LNCAP (cell line): ENCODE measurements at regions not wholly inside any gene's neighbourhood (a gene's known extent, or its start where the extent isn't known, plus 50 kb on each side); places are given as distances from the start of the nearest gene placed in this dataset.

Experiments
- CTCF ChIP-seq: fragments of 450-650 bp; IDR thresholded peaks from 2 replicates; pipeline ENCODE4 v1.5.1; 2017; ENCODE audit warnings: mild to moderate bottlenecking

DNA sequence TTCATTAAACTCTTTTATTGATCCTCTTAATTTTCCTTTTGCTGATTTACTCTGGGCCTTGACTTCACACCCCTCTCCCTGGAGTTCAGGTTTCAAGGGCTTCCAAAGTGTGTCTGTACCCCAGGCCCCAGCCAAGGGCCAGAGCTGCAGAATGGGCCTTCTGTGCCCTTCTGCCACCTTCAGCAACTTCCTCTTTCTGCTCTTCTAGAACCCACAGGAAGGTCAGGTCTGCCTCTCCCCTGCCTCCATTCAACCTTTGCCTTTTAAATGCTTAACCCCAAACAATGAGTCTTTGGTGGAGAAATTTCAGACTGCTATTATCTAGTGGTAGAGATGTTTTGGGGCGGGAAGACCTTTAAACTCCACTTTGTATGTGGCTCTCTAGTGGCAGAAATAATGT lies 63.1 kb downstream of the TSN start:
- no peak for TF ChIP-seq CTCF

DNA sequence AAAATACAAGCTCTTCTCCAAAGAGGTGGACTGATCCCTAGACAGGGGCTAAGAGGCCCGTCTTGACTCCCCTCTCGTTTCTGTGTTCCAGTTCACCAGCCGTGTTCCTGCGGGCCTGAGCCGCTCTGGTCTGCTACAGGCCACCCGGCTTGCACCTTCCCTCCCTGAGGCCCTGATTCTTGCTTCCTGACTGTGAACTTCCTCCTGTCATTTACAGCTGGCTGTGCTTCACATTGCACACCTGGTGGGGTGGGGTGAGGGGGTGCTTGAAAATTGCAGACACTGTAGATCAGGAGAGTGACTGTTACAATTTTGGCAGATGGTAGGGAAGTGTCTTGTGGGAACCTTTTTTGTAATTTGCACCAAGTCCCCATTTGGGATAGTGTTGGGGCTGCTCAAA lies 64.4 kb downstream of the TSN start:
- no peak for TF ChIP-seq CTCF

DNA sequence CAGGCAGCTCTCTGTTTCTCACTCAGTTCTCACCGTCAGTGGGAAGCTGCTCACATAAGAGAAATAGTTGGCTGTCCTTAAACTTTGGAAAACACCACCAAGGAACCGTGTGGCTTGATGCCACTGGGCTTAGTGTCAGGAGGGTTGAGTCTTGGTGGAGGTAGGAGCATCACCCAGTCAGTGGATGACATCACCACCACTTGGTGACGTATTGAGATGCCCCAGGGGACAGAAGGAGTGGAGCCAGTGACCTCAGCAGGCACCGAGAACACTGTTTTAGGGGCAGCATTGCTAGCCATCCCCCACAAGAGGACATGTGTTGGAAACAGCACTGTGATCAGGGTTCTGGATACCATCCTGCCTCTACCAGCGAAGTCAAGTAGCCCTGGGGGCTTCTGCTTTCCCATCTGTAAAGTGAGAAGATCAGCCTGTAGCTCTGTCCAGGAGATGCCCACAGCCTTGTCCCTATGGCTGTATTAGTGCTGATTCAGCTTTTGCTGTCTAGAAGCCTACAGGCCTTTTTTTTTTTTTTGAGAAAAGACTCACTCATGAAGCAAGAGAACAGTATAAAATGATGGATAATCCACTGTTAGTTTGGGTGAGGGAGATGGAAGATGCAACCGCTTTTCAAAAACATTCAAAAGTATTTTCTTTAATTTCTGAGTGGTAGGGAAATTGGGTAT lies 66.2 kb downstream of the TSN start:
- no peak for TF ChIP-seq CTCF

GRCh38 chr2:121824264-121824663 lies 68.8 kb downstream of the TSN start:
- TF ChIP-seq CTCF = no peak

DNA sequence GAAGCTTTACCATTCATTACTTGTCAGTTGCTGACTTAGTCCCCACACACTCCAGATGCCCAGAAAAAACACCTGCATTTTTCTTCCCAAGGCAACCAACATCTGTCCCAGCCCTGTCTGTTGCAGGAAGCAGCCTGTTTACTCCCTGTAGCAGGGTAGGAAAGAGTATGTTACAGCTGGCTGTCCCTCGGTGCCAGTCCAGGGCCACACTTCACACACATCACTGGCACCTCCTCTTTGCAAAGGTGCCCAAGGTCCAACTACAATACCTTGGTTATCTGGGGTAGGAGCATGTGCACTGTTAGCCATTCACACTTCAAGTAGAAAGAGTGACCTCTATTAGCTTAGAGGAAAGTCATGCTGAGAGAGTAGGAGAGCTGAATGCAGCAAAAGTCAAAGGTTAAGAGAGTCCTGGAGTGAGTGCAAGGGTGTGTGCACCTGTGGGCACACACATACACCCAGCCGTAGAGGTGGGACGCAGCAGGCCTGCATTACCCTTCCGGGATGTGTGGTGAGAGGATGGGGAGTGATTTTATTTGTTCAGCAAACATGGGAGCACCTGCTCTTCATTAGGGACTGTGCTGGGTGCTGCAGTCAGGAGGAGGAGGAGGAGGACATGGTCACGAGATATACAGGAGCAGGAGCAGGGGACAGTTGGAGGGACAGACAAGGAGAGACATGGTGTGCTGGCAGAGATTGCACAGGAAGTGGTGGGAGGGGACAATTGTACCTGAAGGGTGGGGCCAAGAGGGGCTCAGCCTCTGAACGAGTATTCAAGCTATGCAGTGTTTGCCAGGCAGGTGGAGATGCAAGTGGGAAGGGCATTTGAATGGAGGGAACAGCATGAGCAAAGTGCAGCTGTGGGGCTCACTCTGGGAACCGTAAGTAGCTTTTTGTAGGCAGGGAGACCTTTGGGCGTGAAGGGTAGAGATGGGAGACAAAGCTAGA lies 69.8 kb downstream of the TSN start:
- no peak for TF ChIP-seq CTCF

- no peak for TF ChIP-seq CTCF
Measured at GRCh38 chr2:121826036-121826435, 70.6 kb downstream of the TSN start.

- no peak for TF ChIP-seq CTCF
Measured at GRCh38 chr2:121828281-121828731, 72.9 kb downstream of the TSN start.
